ENCODE measurements at regions not wholly inside any gene's neighbourhood (a gene's known extent, or its start where the extent isn't known, plus 50 kb on each side); places are given as distances from the start of the nearest gene placed in this dataset.

GRCh38 chr20:63130658-63131577, 85.0 kb downstream of the YTHDF1 start:
- Histone ChIP-seq H3K27me3 (no peaks in the 10 kb centered on the region), H3K4me3 (no peak overlapping the region), H3K4me1 (no peaks in the 10 kb centered on the region), H3K36me3 (no peaks in the 10 kb centered on the region), H3K9me3 (no peaks in the 10 kb centered on the region), H3K27ac (no peak overlapping the region)
- TF ChIP-seq POLR2A (IDR thresholded peaks at IDR 0.05) (no peak), CTCF (IDR thresholded peaks at IDR 0.05) (no peak), POLR2AphosphoS5 (IDR thresholded peaks at IDR 0.05; ENCODE audit: insufficient read depth in 1 of 2, low read depth in 1 of 2) (no peak)
- intact Hi-C loops (cut with DNase I), result no loop called here
- no peak for DNase-seq (ENCODE audit: extremely low spot score in 2 of 2)

- Histone ChIP-seq H3K4me1 (no peaks in the 10 kb centered on the region), H3K9me3 (no peaks in the 10 kb centered on the region), H3K4me3 (no peak overlapping the region), H3K27me3 (no peaks in the 10 kb centered on the region), H3K27ac (no peak overlapping the region), H3K36me3 (no peaks in the 10 kb centered on the region)
- no peak for DNase-seq (ENCODE audit: extremely low spot score in 2 of 2)
- intact Hi-C loops (cut with DNase I), result no loop called here
- TF ChIP-seq POLR2AphosphoS5 (IDR thresholded peaks at IDR 0.05; ENCODE audit: insufficient read depth in 1 of 2, low read depth in 1 of 2), result no peak
- TF ChIP-seq CTCF (IDR thresholded peaks at IDR 0.05), result no peak
- TF ChIP-seq POLR2A (IDR thresholded peaks at IDR 0.05), result no peak
Observed at GRCh38 chr20:63129991-63130657, 85.8 kb downstream of the YTHDF1 start.

GRCh38 chr20:63129376-63129965, 86.5 kb downstream of the YTHDF1 start:
- TF ChIP-seq POLR2AphosphoS5 (IDR thresholded peaks at IDR 0.05; ENCODE audit: insufficient read depth in 1 of 2, low read depth in 1 of 2), result no peak
- no peak for TF ChIP-seq POLR2A (IDR thresholded peaks at IDR 0.05)
- TF ChIP-seq CTCF (IDR thresholded peaks at IDR 0.05), result no peak
- Histone ChIP-seq H3K4me3 (no peak overlapping the region), H3K9me3 (no peaks in the 10 kb centered on the region), H3K36me3 (no peaks in the 10 kb centered on the region), H3K4me1 (no peaks in the 10 kb centered on the region), H3K27me3 (no peaks in the 10 kb centered on the region), H3K27ac (no peak overlapping the region)
- intact Hi-C loops (cut with DNase I), result no loop called here
- DNase-seq (ENCODE audit: extremely low spot score in 2 of 2), result no peak

- intact Hi-C loops (cut with DNase I), result no loop called here
- Histone ChIP-seq H3K9me3 (no peaks in the 10 kb centered on the region), H3K4me3 (no peak overlapping the region), H3K27ac (no peak overlapping the region), H3K4me1 (no peaks in the 10 kb centered on the region), H3K36me3 (no peaks in the 10 kb centered on the region), H3K27me3 (no peaks in the 10 kb centered on the region)
- TF ChIP-seq CTCF (IDR thresholded peaks at IDR 0.05), result no peak
- no peak for TF ChIP-seq POLR2AphosphoS5 (IDR thresholded peaks at IDR 0.05; ENCODE audit: insufficient read depth in 1 of 2, low read depth in 1 of 2)
- no peak for TF ChIP-seq POLR2A (IDR thresholded peaks at IDR 0.05)
- DNase-seq (ENCODE audit: extremely low spot score in 2 of 2), result no peak
Observed at GRCh38 chr20:63128956-63129355, 87.0 kb downstream of the YTHDF1 start.

Data from vagina (tissue), 2 donors.